Chondrocyte (in vitro differentiated cells): ENCODE measurements at regions not wholly inside any gene's neighbourhood (a gene's known extent, or its start where the extent isn't known, plus 50 kb on each side); places are given as distances from the start of the nearest gene placed in this dataset.

ENCODE experiments used
- DNase-seq: peaks from one replicate; pipeline ENCODE4 v3.0.0; 2021; ENCODE audit warnings: mixed read lengths, low spot score
- H3K27ac Mint-ChIP-seq: one replicate; pipeline ENCODE4 v1.8.0; 2021; ENCODE audit warnings: mild to moderate bottlenecking, moderate library complexity, mixed read lengths; ENCODE audit not compliant: unreplicated experiment
- H3K27me3 Mint-ChIP-seq: 2 replicates; pipeline ENCODE4 v1.8.0; 2021; ENCODE audit warnings: low read depth, mixed read lengths
- H3K36me3 Mint-ChIP-seq: 2 replicates; pipeline ENCODE4 v1.8.0; 2021; ENCODE audit warnings: low read depth, mixed read lengths
- H3K4me1 Mint-ChIP-seq: 2 replicates; pipeline ENCODE4 v1.8.0; 2021; ENCODE audit warnings: low read depth, mild to moderate bottlenecking, mixed read lengths
- H3K4me3 Mint-ChIP-seq: one replicate; pipeline ENCODE4 v1.8.0; 2021; ENCODE audit warnings: mild to moderate bottlenecking, moderate library complexity, mixed read lengths; ENCODE audit not compliant: unreplicated experiment
- H3K9me3 Mint-ChIP-seq: 2 replicates; pipeline ENCODE4 v1.8.0; 2021; ENCODE audit warnings: low read depth, mixed read lengths
- CTCF ChIP-seq: fragments of 200-600 bp; sonication (generic); IDR thresholded peaks from 2 replicates; pipeline ENCODE4 v1.5.0; 2021; ENCODE audit warnings: antibody characterized with exemption, mild to moderate bottlenecking, moderate library complexity

DNA sequence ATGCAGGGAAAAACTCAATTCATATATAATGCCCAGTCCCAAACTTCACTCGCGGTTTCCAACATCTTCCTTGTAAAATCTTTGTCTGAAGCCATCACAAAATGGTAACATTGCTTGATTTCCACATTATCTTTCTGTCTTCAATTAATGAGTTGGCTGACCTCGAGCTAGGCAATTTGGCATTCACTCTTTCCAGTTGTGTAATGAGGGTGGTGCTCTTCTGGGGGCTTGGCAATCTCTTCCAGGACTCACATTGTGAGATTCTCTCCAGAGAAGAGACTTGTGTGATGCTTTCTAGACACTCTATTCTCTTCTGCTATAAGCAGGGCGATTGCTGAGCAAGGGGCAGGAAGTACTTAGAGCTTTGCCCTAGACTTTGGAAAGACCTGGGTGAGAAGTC lies 179.5 kb downstream of the JCAD start:
- H3K4me3 Mint-ChIP-seq, result no peak overlapping the region
- H3K27ac Mint-ChIP-seq, result no peak overlapping the region
- peaks cover 36% of the 10 kb centered on the region for H3K4me1 Mint-ChIP-seq
- TF ChIP-seq CTCF, result no peak
- no peaks in the 10 kb centered on the region for H3K9me3 Mint-ChIP-seq
- no peaks in the 10 kb centered on the region for H3K27me3 Mint-ChIP-seq
- H3K36me3 Mint-ChIP-seq, result peaks cover 4% of the 10 kb centered on the region
- DNase-seq, result no peak

GRCh38 chr10:29878492-29878891 lies 180.9 kb downstream of the JCAD start:
- Mint-ChIP-seq H3K4me3 (no peak overlapping the region), H3K36me3 (peaks cover 4% of the 10 kb centered on the region), H3K9me3 (no peaks in the 10 kb centered on the region), H3K27me3 (no peaks in the 10 kb centered on the region), H3K27ac (peak overlapping the region; percentile 92), H3K4me1 (peaks cover 44% of the 10 kb centered on the region)
- no peak for TF ChIP-seq CTCF
- DNase-seq, result no peak

DNA sequence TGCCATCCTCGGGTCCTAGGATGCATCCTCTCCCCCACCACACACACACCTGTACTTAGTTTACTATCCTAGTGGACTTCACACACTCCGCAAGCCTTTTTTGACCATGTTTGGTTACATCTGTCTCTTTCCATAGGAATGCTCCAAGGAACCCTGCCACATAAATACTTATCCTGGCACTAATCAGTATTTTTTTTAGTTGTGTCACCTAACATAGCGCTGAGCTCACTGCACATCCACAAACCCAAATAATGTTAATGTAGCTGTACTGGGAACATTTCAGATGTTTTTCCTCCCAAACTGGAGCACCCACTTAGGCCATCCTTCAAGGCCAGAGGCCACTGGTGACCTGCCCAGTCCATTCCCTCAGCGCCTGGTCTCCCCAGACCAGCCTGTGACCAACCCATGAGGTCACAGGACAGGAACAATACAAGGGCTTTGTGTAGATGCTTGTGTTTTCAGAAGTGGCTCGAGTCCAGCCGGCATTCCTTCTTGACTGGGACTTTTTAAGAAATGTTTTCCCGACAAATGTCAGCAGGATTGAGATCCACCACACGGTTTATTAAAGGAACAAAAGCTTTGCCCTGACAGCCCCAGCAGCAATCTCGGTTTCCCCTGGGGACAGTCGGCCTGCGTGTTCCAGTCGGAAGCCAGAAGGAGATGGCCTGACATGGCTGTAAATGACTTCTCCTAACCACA lies 181.4 kb downstream of the JCAD start:
- TF ChIP-seq CTCF, result no peak
- Mint-ChIP-seq H3K27me3 (no peaks in the 10 kb centered on the region), H3K9me3 (no peaks in the 10 kb centered on the region), H3K4me1 (peaks cover 44% of the 10 kb centered on the region), H3K27ac (peak overlapping the region; percentile 92), H3K4me3 (no peak overlapping the region), H3K36me3 (peaks cover 4% of the 10 kb centered on the region)
- no peak for DNase-seq

- H3K27ac Mint-ChIP-seq, result peak overlapping the region; percentile 12
Measured at GRCh38 chr10:29876008-29876555, 183.3 kb downstream of the JCAD start.

More at GRCh38 chr10:29876008-29876555, 183.3 kb downstream of the JCAD start:
- H3K9me3 Mint-ChIP-seq, result no peaks in the 10 kb centered on the region
- H3K4me1 Mint-ChIP-seq, result peaks cover 44% of the 10 kb centered on the region
- DNase-seq, result no peak
- no peak overlapping the region for H3K4me3 Mint-ChIP-seq
- no peaks in the 10 kb centered on the region for H3K27me3 Mint-ChIP-seq
- no peak for TF ChIP-seq CTCF
- peaks cover 4% of the 10 kb centered on the region for H3K36me3 Mint-ChIP-seq
